ENCODE measurements at regions not wholly inside any gene's neighbourhood (a gene's known extent, or its start where the extent isn't known, plus 50 kb on each side); places are given as distances from the start of the nearest gene placed in this dataset.
"Not testable (repeated sequence)": the region's sequence is repeated elsewhere in the genome, so short reads cannot be mapped to it uniquely, and the experiment has no call there.

DNA sequence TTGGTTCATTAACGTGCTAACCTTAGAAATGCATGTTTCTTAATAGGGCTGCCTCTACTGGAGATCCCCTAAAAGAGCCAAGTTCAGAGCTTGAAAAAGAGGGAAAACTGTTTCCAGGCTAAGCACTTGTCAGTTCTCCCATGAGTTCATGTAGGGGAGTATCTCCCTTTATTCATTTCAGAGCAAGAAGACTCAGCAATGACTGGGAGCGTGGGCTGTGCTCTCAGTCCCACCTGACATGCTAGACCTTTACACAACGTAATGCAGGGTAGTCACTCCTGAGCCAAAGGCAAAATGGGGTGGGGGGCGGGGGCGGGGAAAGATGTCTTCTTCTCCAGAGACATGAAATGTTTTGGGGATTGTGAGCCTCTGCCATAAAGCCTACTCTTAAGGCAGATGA lies 420.1 kb upstream of the MCTP2 start:
- DNase-seq = no peak

DNA sequence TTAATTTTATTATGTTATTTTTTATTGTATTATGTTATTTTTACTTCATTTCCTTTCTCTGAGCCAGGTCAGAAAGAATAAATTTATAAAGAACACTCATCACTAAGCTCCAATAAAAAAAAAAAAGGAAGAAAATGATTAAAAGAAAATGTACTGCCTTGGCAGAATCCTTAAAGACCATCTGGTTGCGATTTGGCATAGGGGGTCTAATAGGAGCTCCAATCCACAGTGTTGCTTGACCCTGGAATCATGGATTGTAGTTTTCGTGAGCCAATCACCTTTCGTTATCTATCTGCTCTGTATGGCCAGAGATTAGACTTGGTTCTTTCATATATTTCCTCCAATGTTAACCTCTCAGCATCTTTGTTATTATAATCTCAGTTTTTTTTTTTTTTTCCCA lies 421.8 kb upstream of the MCTP2 start:
- DNase-seq = no peak

DNA sequence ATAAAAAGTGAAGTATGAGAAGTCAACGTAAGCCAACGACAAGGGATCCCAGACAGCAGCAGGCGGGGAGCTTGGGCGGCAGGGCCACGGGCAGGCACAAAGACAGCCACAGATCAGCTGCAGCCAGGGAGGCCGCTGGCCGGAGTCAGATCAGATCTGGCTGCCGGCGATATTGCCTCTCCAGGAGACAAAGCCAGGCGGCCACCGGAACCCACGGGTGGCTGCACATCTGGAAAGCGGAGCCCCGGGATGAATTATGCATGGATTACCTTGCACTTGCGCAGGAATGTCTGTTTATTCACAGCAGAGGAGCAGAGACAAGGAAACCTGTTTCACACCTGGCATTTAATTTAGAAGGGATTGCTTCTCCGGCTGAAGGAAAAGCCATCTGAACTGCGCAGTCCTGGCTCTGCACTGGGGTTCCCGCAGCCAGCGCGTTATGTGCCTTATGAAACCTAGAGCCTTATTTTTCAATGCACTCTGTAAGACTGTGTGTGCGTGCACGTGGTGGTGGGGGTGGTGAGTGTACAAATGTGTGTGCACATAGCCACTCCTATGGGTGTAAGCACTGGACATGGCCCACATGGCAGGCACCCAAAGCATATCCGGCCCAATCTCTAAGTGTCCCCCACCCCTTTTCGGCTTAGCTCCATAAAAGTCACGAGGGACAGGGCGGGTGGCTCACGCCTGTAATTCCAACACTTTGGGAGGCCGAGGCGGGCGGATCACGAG lies 427.8 kb upstream of the MCTP2 start:
- no peak for DNase-seq

GRCh38 chr15:93801206-93801605 lies 430.2 kb upstream of the MCTP2 start:
- no peak for DNase-seq

DNA sequence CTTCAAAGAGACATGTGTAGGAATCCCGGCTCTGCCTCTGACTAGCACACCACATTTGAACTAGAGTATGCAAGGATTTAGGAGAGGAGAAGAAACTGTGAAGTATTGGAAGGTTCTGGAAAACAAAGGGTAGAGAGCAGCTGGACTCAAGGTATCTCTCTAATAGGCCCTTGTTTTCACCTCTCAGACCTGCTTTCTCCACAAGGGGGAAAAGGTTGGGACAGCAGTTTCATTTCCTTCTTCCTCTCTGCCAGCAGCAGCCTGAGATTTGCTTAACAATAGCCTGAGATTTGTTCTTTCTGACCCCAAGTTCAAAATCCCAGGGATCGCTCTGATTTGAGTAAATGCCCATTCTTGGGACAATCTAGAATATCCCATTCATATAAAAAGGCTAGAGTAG lies 430.6 kb upstream of the MCTP2 start:
- DNase-seq = no peak

DNA sequence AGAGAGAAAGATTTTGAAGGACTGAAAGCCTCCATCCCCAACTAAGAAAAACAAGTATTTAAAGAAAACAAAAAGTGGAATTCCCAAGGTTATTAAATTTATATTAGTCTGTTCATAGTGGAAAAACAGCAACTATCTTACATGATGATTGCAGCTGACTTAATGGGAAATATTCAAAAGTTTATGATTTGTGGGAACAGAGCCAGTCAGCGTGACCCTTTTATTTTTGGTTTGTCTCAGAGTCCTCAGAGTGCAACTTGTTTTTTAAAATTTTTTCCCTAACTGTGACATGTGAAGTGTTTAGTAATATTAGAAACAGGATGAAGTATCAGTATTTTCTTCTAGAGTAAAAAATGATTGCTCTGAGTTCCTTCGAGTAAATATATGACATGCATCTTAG lies 441.9 kb upstream of the MCTP2 start:
- no peak for DNase-seq

DNA sequence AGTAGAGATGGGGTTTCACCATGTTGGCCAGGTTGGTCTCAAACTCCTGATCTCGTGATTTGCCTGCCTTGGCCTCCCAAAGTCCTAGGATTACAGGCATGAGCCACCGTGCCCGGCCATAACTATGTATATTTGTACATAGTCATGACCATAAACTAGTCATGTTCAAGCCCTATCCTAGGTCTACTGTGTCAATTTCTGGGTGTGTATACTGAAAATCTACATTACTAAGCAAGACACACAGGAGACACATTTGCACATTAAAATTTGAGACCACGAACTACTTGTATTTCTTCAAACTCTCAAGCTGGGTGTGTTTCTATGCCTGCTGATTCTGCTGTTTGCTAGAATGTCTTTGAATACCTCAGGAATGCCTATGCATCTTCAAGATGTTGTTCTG lies 451.3 kb upstream of the MCTP2 start:
- DNase-seq = no peak

- no peak for DNase-seq
These were observed 452.0 kb upstream of the MCTP2 start for GRCh38 chr15:93779341-93779740.

DNA sequence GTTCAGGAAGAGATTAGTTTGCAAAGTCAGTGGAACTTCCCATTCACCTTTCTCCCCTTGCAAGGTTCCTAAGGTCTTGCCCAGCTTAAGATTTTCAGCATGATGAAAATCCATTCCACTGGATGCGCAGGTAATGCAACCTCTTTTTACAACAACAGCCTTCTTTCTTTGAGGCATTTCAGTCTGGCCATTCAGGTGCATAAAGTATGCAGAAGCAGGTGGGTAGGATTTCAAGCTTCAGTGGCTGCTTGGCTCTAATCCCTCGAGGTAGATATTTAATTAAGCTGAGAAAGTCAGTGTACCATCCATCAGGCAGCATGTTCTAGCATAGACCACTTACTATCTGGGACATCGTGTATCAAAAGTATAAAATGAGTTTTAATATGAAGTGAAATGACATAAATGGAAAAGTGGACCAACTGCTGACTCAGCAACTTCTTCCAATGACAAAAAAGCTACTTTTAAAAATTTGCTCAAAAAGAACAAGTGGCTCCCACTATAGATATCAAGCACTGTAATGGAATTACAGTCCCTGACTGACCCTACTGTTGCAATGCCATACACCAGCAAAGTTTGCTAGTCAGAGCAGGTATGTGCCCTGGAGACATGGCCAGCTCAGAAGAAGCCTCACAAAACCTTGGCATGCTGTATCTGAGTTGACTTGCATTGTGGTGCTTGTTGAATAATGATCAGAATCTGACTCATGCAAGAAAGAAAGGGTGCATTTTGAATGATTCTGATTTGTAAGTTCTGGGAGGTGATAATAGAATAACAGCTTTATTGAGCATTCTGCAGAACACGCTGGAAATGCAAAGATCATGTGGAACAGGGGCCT lies 459.9 kb upstream of the MCTP2 start:
- DNase-seq = no peak

GRCh38 chr15:93770788-93771187 lies 460.6 kb upstream of the MCTP2 start:
- no peak for DNase-seq

- no peak for DNase-seq
These were observed 469.3 kb upstream of the MCTP2 start for GRCh38 chr15:93762036-93762435.

DNA sequence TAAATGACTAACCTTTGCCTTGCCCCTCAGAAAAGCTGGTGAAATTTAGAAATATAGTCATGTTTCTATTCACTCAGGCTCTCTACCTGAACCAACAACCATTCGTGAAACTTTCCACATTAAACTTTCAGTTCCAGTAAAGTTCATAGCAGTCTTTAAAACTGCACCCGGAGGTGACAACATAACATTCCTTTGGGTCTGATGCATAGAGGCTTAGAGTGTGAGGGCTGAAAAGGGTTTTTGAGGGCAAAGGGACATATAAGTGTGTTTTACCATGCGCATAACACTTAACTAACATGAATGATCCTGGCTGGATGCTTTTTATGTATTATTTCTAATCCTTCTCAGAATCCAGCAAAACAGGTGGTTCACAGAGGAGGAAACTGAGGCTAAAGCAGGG lies 471.7 kb upstream of the MCTP2 start:
- DNase-seq = no peak

GRCh38 chr15:93758824-93759223 lies 472.5 kb upstream of the MCTP2 start:
- no peak for DNase-seq

- no peak for DNase-seq
These were observed 482.7 kb upstream of the MCTP2 start for GRCh38 chr15:93748710-93749109.

GRCh38 chr15:93734976-93735375 lies 496.4 kb upstream of the MCTP2 start:
- DNase-seq = not testable (repeated sequence)

DNA sequence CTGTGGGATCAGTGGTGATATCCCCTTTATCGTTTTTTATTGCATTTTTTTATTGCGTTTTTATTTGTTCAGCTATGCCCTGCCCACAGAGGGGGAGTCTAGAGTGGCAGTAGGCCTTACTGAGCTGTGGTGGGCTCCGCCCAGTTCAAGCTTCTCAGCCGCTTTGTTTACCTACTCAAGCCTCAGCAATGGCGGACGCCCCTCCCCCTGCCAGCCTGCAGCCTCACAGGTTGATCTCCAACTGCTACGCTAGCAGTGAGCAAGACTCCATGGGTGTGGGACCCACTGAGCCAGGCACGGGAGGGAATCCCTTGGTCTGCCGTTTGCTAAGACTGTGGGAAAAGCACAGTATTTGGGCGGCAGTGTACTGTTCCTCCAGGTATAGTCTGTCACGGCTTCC lies 500.6 kb upstream of the MCTP2 start:
- no peak for DNase-seq

GRCh38 chr15:93722165-93722564 lies 509.2 kb upstream of the MCTP2 start:
- no peak for DNase-seq

DNA sequence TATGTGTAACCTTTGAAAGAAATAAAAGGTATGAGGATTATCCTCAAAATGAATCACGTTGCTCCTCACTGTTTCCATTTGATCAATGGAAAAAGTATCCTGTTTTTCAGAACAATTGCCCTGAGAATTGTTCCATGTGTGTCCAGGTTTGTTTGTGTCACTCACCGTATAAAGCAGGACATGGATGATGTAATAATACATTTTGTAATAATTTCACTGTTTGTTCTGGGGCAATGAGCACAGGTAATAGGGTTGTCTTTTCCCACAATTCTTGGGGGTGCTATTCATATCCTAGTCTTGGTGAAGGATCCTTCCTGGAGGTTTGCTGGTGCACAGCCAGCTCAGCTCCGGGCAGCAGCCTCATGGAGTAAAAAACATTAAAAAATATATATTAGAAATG lies 510.8 kb upstream of the MCTP2 start:
- no peak for DNase-seq

- no peak for DNase-seq
These were observed 511.4 kb upstream of the MCTP2 start for GRCh38 chr15:93719921-93720351.

DNA sequence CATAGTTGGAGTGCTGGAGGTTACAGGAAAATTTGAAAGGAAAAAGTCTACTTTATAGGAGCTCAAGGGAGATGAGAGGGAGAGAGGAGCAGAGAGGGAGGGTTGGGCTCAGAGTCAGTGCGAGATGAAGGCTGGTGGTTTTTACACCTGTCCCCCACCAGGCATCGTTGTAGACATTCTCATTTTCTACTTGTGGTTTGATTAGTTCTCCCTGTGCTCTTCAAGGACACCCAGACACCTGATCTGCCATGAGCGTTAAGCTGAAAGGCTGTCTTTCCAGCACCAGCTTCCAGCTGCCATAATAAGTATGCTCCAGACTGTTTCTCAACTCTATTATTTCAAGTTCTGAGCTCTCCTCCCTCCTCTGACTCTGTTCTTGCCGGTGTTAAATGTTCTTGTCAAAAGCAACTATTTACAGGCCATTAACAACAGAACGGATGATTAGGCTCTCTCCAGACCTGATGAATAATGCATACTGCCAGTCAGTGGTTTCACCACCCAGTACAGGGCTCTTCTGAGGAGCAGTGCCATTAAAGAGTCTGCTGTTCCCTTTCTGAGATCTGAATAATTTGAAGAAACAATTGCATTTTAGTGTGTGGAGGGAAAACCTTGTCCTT lies 514.6 kb upstream of the MCTP2 start:
- no peak for DNase-seq

DNA sequence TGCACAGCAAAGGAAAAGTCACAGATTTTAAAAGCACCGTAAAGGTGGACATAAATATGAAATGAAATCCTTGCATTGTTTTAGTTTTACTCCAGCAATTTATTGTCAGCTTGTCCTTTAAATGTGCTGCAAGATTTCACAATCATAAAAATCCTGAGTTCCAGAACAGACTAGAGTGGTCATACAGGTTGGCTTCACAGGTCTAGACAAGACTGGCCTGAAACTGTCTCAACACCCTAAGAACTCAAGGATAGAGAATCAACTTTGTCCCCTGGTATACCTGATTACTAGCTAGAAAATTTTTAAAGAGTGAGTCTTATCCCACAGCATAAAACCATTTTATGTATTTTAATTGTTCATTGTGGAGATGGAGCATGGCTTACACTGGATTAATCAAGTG lies 521.7 kb upstream of the MCTP2 start:
- no peak for DNase-seq

DNA sequence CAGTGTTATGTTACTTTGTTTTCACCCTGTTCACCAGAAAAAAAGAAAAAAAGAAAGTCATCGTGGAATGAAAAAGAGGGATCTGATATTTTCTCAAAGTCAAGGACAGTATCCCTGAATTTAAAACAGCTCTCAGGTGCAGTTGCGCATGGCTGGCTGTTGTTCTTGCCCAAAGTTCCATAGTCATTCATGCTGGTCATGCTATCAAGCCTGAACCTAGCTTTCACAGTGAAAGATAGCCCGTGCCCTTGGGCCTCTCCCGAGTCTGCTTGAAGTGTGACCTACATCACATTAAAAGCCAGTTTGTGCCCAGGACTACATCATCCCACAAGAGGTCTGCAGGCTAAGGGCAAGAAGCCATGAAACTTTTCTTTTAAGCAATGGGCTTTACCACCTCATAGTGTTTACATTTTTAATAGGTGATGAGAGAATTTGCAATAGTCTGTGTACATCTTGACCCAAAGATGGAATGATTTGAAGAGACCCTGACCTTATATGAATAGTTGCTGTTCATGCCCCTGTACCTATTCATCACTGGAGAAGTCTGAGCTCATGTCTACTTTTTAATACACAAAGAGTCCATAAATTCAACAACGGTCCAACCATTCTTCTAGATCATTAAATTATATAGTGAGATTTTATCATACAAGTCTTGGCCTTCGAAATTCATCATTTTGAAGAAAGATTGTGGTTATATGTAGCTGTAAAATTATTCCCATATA lies 522.5 kb upstream of the MCTP2 start:
- no peak for DNase-seq

DNA sequence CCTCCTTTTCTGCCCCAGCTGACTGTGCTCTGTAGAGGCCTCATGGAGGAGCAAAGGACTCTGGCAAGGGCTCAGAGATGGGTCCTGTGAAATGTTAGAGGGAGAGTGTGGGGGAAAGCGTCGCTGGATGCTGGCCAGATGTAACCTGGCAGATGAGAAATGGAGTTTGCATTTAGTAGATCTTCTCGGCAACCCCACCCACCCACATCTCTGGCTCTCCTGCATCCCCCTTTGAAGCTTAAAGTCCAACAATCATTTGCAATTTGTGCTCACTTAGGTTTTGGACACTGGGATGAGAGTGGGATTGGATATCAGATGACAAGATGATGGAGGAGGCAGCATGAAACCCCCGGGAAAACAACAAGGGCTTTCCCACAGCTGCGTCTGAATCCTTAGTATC lies 523.6 kb upstream of the MCTP2 start:
- DNase-seq = no peak
